Colonic mucosa (tissue), 4 donors: ENCODE measurements at regions not wholly inside any gene's neighbourhood (a gene's known extent, or its start where the extent isn't known, plus 50 kb on each side); places are given as distances from the start of the nearest gene placed in this dataset.

Experiments used
- DNase-seq: peaks from one replicate; pipeline ENCODE4 v3.0.0-alpha.2; 2020
- H3K27ac ChIP-seq: fragments of 200-600 bp; one replicate; pipeline ENCODE4 v1.8.0; 2021
- H3K27me3 ChIP-seq: fragments of 200-600 bp; one replicate; pipeline ENCODE4 v1.8.0; 2021
- H3K36me3 ChIP-seq: fragments of 200-600 bp; one replicate; pipeline ENCODE4 v1.8.0; 2021
- H3K4me1 ChIP-seq: fragments of 200-600 bp; one replicate; pipeline ENCODE4 v1.8.0; 2021; ENCODE audit warnings: mild to moderate bottlenecking
- H3K4me3 ChIP-seq: fragments of 200-600 bp; one replicate; pipeline ENCODE4 v1.8.0; 2021
- H3K9ac ChIP-seq, 2 donors: one replicate each; pipeline ENCODE4 v1.7.0; 2013; ENCODE audit warnings: control low read depth in 2 of 2, low read depth in 2 of 2, low read length in 2 of 2
- H3K9me3 ChIP-seq: fragments of 200-600 bp; one replicate; pipeline ENCODE4 v1.8.0; 2021
- CTCF ChIP-seq: fragments of 200-600 bp; IDR thresholded peaks from one replicate; pipeline ENCODE4 v1.8.0; 2022; ENCODE audit warnings: antibody characterized with exemption, mild to moderate bottlenecking
- intact Hi-C: fragments of 100-400 bp; cut with DNase I; formaldehyde crosslinking; loops from one replicate; pipeline ENCODE4 v1.14.1; 2022
- donor health status: healthy.
- donor health status: DM: no; HTN: no; CAD: no.
- donor health status: DM: no; HTN: no; CAD: no.

- intact Hi-C loops, result no loop called here
- no peak for TF ChIP-seq CTCF
- H3K9me3 ChIP-seq, result no peaks in the 10 kb centered on the region
Observed at GRCh38 chr2:198654646-198655045, 803.1 kb downstream of the SATB2 start.

GRCh38 chr2:198653311-198653710 lies 804.4 kb downstream of the SATB2 start:
- no peak for TF ChIP-seq CTCF
- Histone ChIP-seq H3K9me3 (no peaks in the 10 kb centered on the region), H3K27me3 (no peaks in the 10 kb centered on the region), H3K4me3 (no peak overlapping the region), H3K4me1 (no peaks in the 10 kb centered on the region), H3K27ac (no peak overlapping the region), H3K36me3 (no peaks in the 10 kb centered on the region), H3K9ac (no peak overlapping the region)
- no peak for DNase-seq
- intact Hi-C loops, result no loop called here

More at GRCh38 chr2:198654646-198655045, 803.1 kb downstream of the SATB2 start:
- H3K27me3 ChIP-seq, result no peaks in the 10 kb centered on the region
- H3K36me3 ChIP-seq, result no peaks in the 10 kb centered on the region
- no peak for DNase-seq
- no peaks in the 10 kb centered on the region for H3K4me1 ChIP-seq
- H3K4me3 ChIP-seq, result no peak overlapping the region
- no peak overlapping the region for H3K27ac ChIP-seq
- no peak overlapping the region for H3K9ac ChIP-seq

GRCh38 chr2:198652461-198652860 lies 805.3 kb downstream of the SATB2 start:
- no peak for DNase-seq
- H3K9me3 ChIP-seq, result no peaks in the 10 kb centered on the region
- H3K27me3 ChIP-seq, result no peaks in the 10 kb centered on the region
- H3K36me3 ChIP-seq, result no peaks in the 10 kb centered on the region
- H3K4me3 ChIP-seq, result no peak overlapping the region
- intact Hi-C loops, result no loop called here
- no peak overlapping the region for H3K9ac ChIP-seq
- no peak overlapping the region for H3K27ac ChIP-seq
- TF ChIP-seq CTCF, result no peak
- H3K4me1 ChIP-seq, result no peaks in the 10 kb centered on the region

GRCh38 chr2:198645816-198646215 lies 811.9 kb downstream of the SATB2 start:
- no peaks in the 10 kb centered on the region for H3K36me3 ChIP-seq
- H3K27ac ChIP-seq, result no peak overlapping the region
- no peaks in the 10 kb centered on the region for H3K27me3 ChIP-seq
- no peaks in the 10 kb centered on the region for H3K9me3 ChIP-seq
- no peak for TF ChIP-seq CTCF
- DNase-seq, result no peak
- no peak overlapping the region for H3K9ac ChIP-seq
- H3K4me3 ChIP-seq, result no peak overlapping the region
- peaks cover 2% of the 10 kb centered on the region for H3K4me1 ChIP-seq
- intact Hi-C loops, result no loop called here

GRCh38 chr2:198641161-198641560 lies 816.6 kb downstream of the SATB2 start:
- H3K27me3 ChIP-seq, result no peaks in the 10 kb centered on the region
- no peak for TF ChIP-seq CTCF
- H3K9me3 ChIP-seq, result no peaks in the 10 kb centered on the region

GRCh38 chr2:198640463-198640862 lies 817.3 kb downstream of the SATB2 start:
- intact Hi-C loops, result no loop called here
- H3K27me3 ChIP-seq, result no peaks in the 10 kb centered on the region

More at GRCh38 chr2:198641161-198641560, 816.6 kb downstream of the SATB2 start:
- H3K9ac ChIP-seq, result no peak overlapping the region
- intact Hi-C loops, result no loop called here
- H3K4me3 ChIP-seq, result no peak overlapping the region
- H3K27ac ChIP-seq, result no peak overlapping the region
- H3K36me3 ChIP-seq, result no peaks in the 10 kb centered on the region
- DNase-seq, result no peak
- peaks cover 4% of the 10 kb centered on the region for H3K4me1 ChIP-seq

More at GRCh38 chr2:198640463-198640862, 817.3 kb downstream of the SATB2 start:
- no peak for TF ChIP-seq CTCF
- Histone ChIP-seq H3K9me3 (no peaks in the 10 kb centered on the region), H3K4me3 (no peak overlapping the region), H3K36me3 (no peaks in the 10 kb centered on the region), H3K4me1 (peaks cover 4% of the 10 kb centered on the region), H3K27ac (no peak overlapping the region), H3K9ac (no peak overlapping the region)
- no peak for DNase-seq
